AG09309 (cell line): ENCODE measurements at regions not wholly inside any gene's neighbourhood (a gene's known extent, or its start where the extent isn't known, plus 50 kb on each side); places are given as distances from the start of the nearest gene placed in this dataset.
"Not testable (repeated sequence)": the region's sequence is repeated elsewhere in the genome, so short reads cannot be mapped to it uniquely, and the experiment has no call there.

Experiments
- DNase-seq: peaks from one replicate; pipeline ENCODE4 v3.0.0-alpha.2; 2010; ENCODE audit warnings: low read depth
- H3K4me3 ChIP-seq: 2 replicates; pipeline ENCODE4 v1.5.1; 2011; ENCODE audit warnings: mild to moderate bottlenecking, low read depth, low read length, moderate library complexity; ENCODE audit not compliant: control insufficient read depth
- CTCF ChIP-seq: IDR thresholded peaks from 2 replicates; pipeline ENCODE4 v1.5.1; 2011; ENCODE audit warnings: mild to moderate bottlenecking, low read depth, low read length, inconsistent platforms; ENCODE audit not compliant: insufficient read depth, control insufficient read depth; ENCODE audit errors: missing control alignments

- H3K4me3 ChIP-seq, result no peak overlapping the region
- DNase-seq, result no peak
- no peak for TF ChIP-seq CTCF
Measured at GRCh38 chr18:38796762-38797161, 1231.2 kb upstream of the CELF4 start.

GRCh38 chr18:38792731-38793130 is 1227.1 kb upstream of the CELF4 start:
- DNase-seq, result no peak

GRCh38 chr18:38790786-38791185 is 1225.2 kb upstream of the CELF4 start:
- DNase-seq, result no peak
- no peak for TF ChIP-seq CTCF
- H3K4me3 ChIP-seq, result no peak overlapping the region

More at GRCh38 chr18:38792731-38793130, 1227.1 kb upstream of the CELF4 start:
- no peak overlapping the region for H3K4me3 ChIP-seq
- TF ChIP-seq CTCF, result no peak

GRCh38 chr18:38790303-38790702 is 1224.7 kb upstream of the CELF4 start:
- no peak for DNase-seq
- no peak overlapping the region for H3K4me3 ChIP-seq
- TF ChIP-seq CTCF, result no peak

GRCh38 chr18:38789141-38789540 is 1223.5 kb upstream of the CELF4 start:
- DNase-seq, result no peak
- no peak overlapping the region for H3K4me3 ChIP-seq
- TF ChIP-seq CTCF, result no peak

- TF ChIP-seq CTCF, result no peak
- no peak for DNase-seq
- H3K4me3 ChIP-seq, result no peak overlapping the region
Measured at GRCh38 chr18:38786906-38787305, 1221.3 kb upstream of the CELF4 start.

GRCh38 chr18:38771620-38772019 is 1206.0 kb upstream of the CELF4 start:
- not testable (repeated sequence) for H3K4me3 ChIP-seq, DNase-seq
